BE2C (cell line): ENCODE measurements at regions not wholly inside any gene's neighbourhood (a gene's known extent, or its start where the extent isn't known, plus 50 kb on each side); places are given as distances from the start of the nearest gene placed in this dataset.

ENCODE experiments used
- DNase-seq: peaks from one replicate; pipeline ENCODE4 v3.0.0-alpha.2; 2020
- H3K27me3 ChIP-seq: fragments of 250-450 bp; sonication (Bioruptor Pico); 2 replicates; pipeline ENCODE4 v1.5.1; 2020; ENCODE audit warnings: mild to moderate bottlenecking
- H3K36me3 ChIP-seq: fragments of 250-450 bp; sonication (Bioruptor Pico); 2 replicates; pipeline ENCODE4 v1.5.1; 2020; ENCODE audit warnings: mild to moderate bottlenecking
- H3K4me1 ChIP-seq: fragments of 250-450 bp; sonication (Bioruptor Pico); 2 replicates; pipeline ENCODE4 v1.5.1; 2020
- H3K4me3 ChIP-seq: 2 replicates; pipeline ENCODE4 v1.5.1; 2011; ENCODE audit warnings: low read depth, low read length
- H3K9me3 ChIP-seq: fragments of 250-450 bp; sonication (Bioruptor Pico); 2 replicates; pipeline ENCODE4 v1.5.1; 2020
- CTCF ChIP-seq: IDR thresholded peaks from 2 replicates; pipeline ENCODE4 v1.5.1; 2012; ENCODE audit warnings: mild to moderate bottlenecking, low read depth, low read length

GRCh38 chr16:86665929-86666328 is 87.6 kb downstream of the FOXL1 start:
- no peak for DNase-seq
- H3K27me3 ChIP-seq = peaks cover 13% of the 10 kb centered on the region
- no peaks in the 10 kb centered on the region for H3K9me3 ChIP-seq
- H3K4me3 ChIP-seq = no peak overlapping the region
- H3K4me1 ChIP-seq = no peaks in the 10 kb centered on the region
- no peaks in the 10 kb centered on the region for H3K36me3 ChIP-seq
- TF ChIP-seq CTCF = no peak

GRCh38 chr16:86667035-86667434 is 88.7 kb downstream of the FOXL1 start:
- Histone ChIP-seq H3K9me3 (no peaks in the 10 kb centered on the region), H3K36me3 (no peaks in the 10 kb centered on the region), H3K4me1 (no peaks in the 10 kb centered on the region), H3K4me3 (no peak overlapping the region), H3K27me3 (peaks cover 13% of the 10 kb centered on the region)
- DNase-seq = no peak
- no peak for TF ChIP-seq CTCF

GRCh38 chr16:86668136-86668910 is 90.0 kb downstream of the FOXL1 start:
- Histone ChIP-seq H3K4me3 (no peak overlapping the region), H3K36me3 (no peaks in the 10 kb centered on the region), H3K27me3 (peaks cover 13% of the 10 kb centered on the region; the same call in 1 of the 2 replicates), H3K4me1 (no peaks in the 10 kb centered on the region), H3K9me3 (no peaks in the 10 kb centered on the region; the same call in 1 of the 2 replicates)
- DNase-seq = no peak
- TF ChIP-seq CTCF = no peak

- Histone ChIP-seq H3K4me3 (no peak overlapping the region), H3K36me3 (no peaks in the 10 kb centered on the region), H3K27me3 (peaks cover 10% of the 10 kb centered on the region; the same call in 1 of the 2 replicates), H3K4me1 (no peaks in the 10 kb centered on the region), H3K9me3 (no peaks in the 10 kb centered on the region; the same call in 1 of the 2 replicates)
- no peak for TF ChIP-seq CTCF
- no peak for DNase-seq
Observed at GRCh38 chr16:86669285-86669805, 91.0 kb downstream of the FOXL1 start.

- Histone ChIP-seq H3K4me3 (no peak overlapping the region), H3K27me3 (peaks cover 10% of the 10 kb centered on the region; the same call in 1 of the 2 replicates), H3K9me3 (no peaks in the 10 kb centered on the region; the same call in 1 of the 2 replicates), H3K36me3 (no peaks in the 10 kb centered on the region), H3K4me1 (no peaks in the 10 kb centered on the region)
- no peak for DNase-seq
- TF ChIP-seq CTCF = no peak
Observed at GRCh38 chr16:86669937-86670749, 91.8 kb downstream of the FOXL1 start.
